ENCODE measurements at regions not wholly inside any gene's neighbourhood (a gene's known extent, or its start where the extent isn't known, plus 50 kb on each side); places are given as distances from the start of the nearest gene placed in this dataset.
"Not testable (repeated sequence)": the region's sequence is repeated elsewhere in the genome, so short reads cannot be mapped to it uniquely, and the experiment has no call there.

DNA sequence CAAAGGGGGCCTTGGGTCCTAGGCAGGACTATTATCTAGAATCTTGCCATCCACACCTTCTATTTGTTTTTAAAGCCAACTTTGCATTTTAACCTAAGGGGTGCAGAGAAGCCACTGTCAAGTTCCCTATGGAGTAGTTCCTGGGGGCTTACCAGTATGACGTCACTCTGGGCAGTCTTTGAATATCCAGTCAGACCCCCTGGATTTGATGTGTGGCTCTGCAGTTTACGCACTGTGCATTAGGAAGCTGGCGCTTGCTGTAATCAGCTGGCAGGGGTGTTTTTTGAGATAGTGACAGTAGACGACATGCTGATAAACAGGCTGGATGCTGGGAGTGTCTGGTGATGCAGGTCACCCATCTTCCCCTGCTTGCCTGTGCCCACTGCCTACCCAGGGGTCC lies 892.7 kb upstream of the ZNF722 start:
- no peak for DNase-seq (ENCODE audit: low spot score)

DNA sequence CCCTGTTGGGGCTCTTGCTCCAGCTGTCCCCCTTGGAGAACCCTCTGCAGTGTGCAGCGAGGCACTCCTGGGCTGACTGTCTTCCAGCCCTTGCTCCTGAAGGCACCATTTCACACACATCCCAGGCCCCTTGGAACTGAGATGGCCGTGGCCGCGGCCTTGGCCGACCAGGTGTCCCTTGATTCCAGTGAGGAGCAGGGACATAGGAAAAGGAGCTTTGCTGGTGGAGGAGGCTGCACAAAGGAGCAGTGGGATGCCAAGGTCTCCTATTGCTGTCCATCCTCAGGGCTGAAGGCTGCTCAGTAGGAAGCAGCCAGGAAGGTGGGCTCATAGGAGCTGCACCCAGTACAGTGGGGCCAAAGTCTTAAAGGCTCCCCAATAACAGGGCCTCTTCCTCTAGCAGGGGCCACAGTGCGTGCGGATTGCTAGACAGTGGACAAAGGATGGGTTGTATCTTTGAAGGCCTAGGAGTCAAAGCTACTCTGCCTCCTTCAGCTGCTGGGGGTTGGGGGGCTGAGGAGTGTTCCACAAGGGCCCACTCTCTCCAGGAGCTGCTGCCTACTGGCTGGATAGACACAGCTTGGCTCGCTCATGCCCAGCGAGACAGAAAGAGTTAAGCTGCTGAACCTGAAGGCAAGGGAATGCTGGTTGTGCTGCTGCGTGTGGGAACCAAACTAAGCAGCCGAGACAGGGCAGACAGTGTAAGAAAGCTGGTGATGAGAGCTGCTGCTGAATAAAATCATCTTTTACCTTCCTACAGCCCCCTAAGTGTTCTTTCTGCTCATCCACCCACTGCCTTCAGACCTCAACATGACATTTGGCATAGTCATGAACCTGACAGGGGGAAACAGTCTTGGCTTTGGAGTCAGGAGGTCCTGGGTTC lies 891.9 kb upstream of the ZNF722 start:
- no peak for DNase-seq (ENCODE audit: low spot score)

DNA sequence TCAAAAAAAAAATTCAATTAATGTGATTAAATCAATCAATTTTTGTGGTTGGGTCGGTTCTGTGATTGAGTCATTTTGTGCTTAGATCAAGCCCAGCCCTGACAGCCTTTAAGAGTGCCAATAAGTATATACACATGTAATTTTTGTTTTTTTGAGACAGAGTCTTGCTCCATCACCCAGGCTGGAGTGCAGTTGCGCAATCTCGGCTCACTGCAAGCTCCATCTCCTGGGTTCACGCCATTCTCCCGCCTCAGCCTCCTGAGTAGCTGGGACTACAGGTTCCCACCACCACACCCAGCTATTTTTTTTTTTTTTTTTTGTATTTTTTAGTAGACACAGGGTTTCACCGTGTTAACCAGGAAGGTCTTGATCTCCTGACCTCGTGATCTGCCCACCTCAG lies 887.1 kb upstream of the ZNF722 start:
- DNase-seq (ENCODE audit: low spot score): not testable (repeated sequence)

DNA sequence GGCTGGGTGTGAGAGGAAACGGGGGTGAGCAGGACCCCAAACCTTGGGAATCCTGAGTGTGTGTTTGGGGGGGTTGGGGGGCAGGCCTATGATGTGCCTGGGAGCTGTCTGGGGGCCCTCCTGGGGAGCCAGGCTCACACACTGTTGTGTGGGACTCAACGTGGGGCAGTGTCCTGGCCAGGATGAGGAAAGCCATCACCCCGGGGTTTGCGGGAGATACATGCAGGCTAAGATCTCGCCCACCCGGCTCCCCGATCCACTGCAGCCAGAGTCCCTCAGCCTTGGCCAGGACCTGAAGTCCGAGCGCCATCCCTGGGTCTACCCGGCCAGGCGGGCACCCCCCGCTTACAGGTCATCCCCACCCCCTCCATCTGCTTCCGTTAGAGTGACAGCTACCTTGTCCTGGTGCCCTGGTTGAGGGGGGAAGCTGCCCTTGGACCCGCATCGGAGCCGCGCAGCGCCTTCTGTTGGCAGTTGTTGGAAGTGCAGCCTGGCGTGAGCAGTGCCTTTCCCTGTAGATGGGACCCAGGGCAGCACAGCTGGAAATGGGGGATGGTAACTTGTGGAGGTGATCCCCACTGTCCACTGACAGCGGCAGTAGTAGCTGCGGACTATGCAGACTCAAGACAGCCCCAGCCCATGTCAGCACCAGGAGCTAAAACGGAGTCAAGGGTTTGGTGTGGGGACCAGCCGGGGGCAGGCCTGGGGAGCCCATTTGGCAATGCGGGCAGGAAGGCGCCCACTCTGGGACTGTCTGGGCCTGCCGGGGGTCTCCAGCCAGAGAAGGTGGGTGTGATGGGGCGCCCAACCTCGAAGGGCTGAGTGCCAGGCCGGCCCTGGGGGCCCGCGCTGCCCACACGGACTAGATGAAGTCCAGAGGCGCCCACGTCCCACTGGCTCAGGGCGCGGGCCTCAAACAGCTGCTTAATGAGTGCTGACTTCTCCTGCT lies 885.6 kb upstream of the ZNF722 start:
- DNase-seq (ENCODE audit: low spot score): no peak

DNA sequence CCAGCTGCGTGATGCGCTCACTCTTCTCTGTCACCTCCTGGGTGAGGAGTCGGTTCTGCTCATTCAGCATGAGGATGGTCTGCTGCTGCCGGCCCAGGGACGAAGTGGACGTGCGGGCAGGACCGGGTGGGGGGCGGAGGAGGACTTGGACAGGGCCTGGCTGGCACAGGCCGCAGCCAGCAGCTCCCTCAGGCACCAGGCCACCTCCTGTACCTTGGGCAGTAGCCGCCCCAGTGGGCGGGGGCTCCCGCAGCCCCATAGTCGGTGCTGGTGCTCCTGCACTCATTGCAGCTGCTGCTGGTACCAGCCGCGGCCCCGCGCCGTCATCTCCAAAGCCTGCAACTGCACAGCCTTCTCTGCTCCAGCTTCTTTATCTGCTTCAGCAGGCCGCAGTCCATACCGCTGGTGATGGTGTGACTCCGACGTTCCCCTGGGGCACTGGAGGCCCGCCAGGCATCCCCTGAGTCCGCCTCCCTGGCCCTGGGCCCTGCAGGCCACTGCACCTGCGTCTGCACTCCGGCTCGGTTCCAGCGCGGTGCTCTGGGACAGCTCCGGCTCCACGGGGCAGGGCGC lies 884.9 kb upstream of the ZNF722 start:
- DNase-seq (ENCODE audit: low spot score): no peak

DNA sequence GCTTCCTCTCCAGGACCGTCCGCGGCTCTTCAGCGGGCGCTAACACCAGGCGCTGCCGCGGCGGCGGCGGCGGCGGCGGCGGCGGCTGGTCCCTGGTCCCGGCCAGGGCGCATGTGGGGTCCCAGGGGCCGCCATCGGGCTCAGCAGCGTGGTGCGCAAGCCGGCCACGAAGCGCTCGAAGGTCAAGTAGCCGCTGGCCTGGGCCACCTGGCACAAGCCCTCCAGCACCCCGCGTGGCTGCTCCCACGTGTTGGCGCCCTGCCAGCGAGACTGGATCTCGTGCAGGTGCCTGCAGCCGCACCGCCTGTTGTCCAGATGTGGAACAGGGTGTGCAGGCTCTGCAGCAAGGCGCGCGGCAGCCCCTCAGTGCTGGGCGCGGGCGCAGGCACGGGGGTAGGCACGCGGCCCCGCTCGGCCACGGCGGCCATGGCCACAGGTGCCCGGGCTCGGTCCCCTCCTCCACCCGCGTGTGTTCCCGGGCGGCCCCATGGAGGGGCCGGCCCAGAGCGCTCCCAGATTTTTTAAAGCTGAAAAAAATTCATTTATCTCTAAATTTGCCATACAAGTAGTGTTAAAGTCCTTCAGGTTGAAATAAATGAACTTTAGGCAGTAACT lies 884.2 kb upstream of the ZNF722 start:
- DNase-seq (ENCODE audit: low spot score): no peak
